Stomach (tissue), 8 donors: ENCODE measurements at regions not wholly inside any gene's neighbourhood (a gene's known extent, or its start where the extent isn't known, plus 50 kb on each side); places are given as distances from the start of the nearest gene placed in this dataset.

Experiments
- DNase-seq, 2 donors: peaks; one replicate each; pipeline versions ENCODE4 v3.0.0 to v3.0.0-alpha.2; 2013 to 2019
- H3K27ac ChIP-seq, 5 donors: fragments of 200-600 bp in 4 of 5; sonication (generic) in 4 of 5; one replicate each; pipeline ENCODE4 v1.5.1; 2013 to 2019; ENCODE audit warnings: mild to moderate bottlenecking in 1 of 5, moderate library complexity in 1 of 5
- H3K27me3 ChIP-seq, 3 donors: fragments of 200-600 bp; sonication (generic); one replicate each; pipeline ENCODE4 v1.5.1; 2017 to 2019; ENCODE audit warnings: mixed run types in 1 of 3
- H3K36me3 ChIP-seq, 4 donors: fragments of 200-600 bp; sonication (generic); 1 replicate in 3 of 4; 2 replicates in 1 of 4; pipeline ENCODE4 v1.5.1; 2016 to 2019
- H3K4me1 ChIP-seq, 4 donors: fragments of 200-600 bp; sonication (generic); one replicate each; pipeline ENCODE4 v1.5.1; 2016 to 2019
- H3K4me3 ChIP-seq, 4 donors: fragments of 200-600 bp; sonication (generic) in 3 of 4; one replicate each; pipeline ENCODE4 v1.5.1; 2016 to 2019; ENCODE audit warnings: mild to moderate bottlenecking in 1 of 4
- H3K9me3 ChIP-seq, 4 donors: fragments of 200-600 bp; sonication (generic); one replicate each; pipeline ENCODE4 v1.5.1; 2016 to 2019
- CTCF ChIP-seq, 7 experiments: fragments of 450-650 bp in 4 of 7; fragments of 200-600 bp in 3 of 7; sonication (generic) in 3 of 7; IDR thresholded peaks; one replicate each; pipeline ENCODE4 v1.5.1; 2016 to 2019; ENCODE audit warnings: antibody characterized with exemption in 7 of 7, control low read depth in 2 of 7, mild to moderate bottlenecking in 1 of 7
- EP300 ChIP-seq: sonication (generic); formaldehyde crosslinking; IDR thresholded peaks from one replicate; pipeline ENCODE4 v1.6.1; 2017; ENCODE audit warnings: antibody characterized with exemption
- POLR2A ChIP-seq, 4 donors: fragments of 450-650 bp; IDR thresholded peaks; one replicate each; pipeline ENCODE4 v1.6.1; 2016; ENCODE audit warnings: antibody characterized with exemption in 4 of 4, control low read depth in 2 of 4, mild to moderate bottlenecking in 1 of 4, moderate library complexity in 1 of 4
- POLR2AphosphoS5 ChIP-seq, 3 donors: sonication (generic); formaldehyde crosslinking; IDR thresholded peaks; one replicate each; pipeline ENCODE4 v1.6.1; 2016; ENCODE audit warnings: antibody characterized with exemption in 3 of 3
- WGBS, 5 donors: extraction: QIAGEN DNeasy Blood & Tissue Kit in 3 of 5; methylation state at CpG; one replicate each; pipeline versions ENCODE4 v1.1.5 to v1.1.7; 2013 to 2018; 5-methylcytosine and 5-hydroxymethylcytosine counted together
- intact Hi-C: fragments of 100-400 bp; cut with DNase I; formaldehyde crosslinking; loops from one replicate; pipeline ENCODE4 v1.15.1; 2023; ENCODE audit warnings: low total_unique reads
- donor health status: healthy with polysubstance abuse.
- donor health status: Bipolar disorder and iron deficiency.
- donor health status: healthy.

GRCh38 chr21:16711757-16712156, 801.1 kb upstream of the CXADR start:
- H3K4me1 ChIP-seq: no peaks in the 10 kb centered on the region
- H3K27me3 ChIP-seq: no peaks in the 10 kb centered on the region
- intact Hi-C loops: no loop called here
- no peaks in the 10 kb centered on the region for H3K9me3 ChIP-seq
- no peak overlapping the region for H3K4me3 ChIP-seq
- H3K36me3 ChIP-seq: no peaks in the 10 kb centered on the region
- 85 to 95% (median 89%) methylated on average over 2 of the region's 2 CpGs for WGBS, 5 donors
- no peak for TF ChIP-seq CTCF (IDR thresholded peaks at IDR 0.05)
- no peak for TF ChIP-seq POLR2A (IDR thresholded peaks at IDR 0.05)
- no peak for DNase-seq
- no peak overlapping the region for H3K27ac ChIP-seq

GRCh38 chr21:16713331-16714117, 799.3 kb upstream of the CXADR start:
- H3K36me3 ChIP-seq: no peaks in the 10 kb centered on the region
- no peak overlapping the region for H3K4me3 ChIP-seq
- peaks cover 0 to 8% (median 0%) of the 10 kb centered on the region in 4 donors for H3K9me3 ChIP-seq
- H3K27me3 ChIP-seq: no peaks in the 10 kb centered on the region
- TF ChIP-seq POLR2AphosphoS5 (IDR thresholded peaks at IDR 0.05) (no peak), EP300 (no peak), CTCF (IDR thresholded peaks at IDR 0.05) (no peak), POLR2A (IDR thresholded peaks at IDR 0.05) (no peak)
- 58 to 74% (median 72%) methylated on average over 4 of the region's 4 CpGs for WGBS, 5 donors
- DNase-seq: no peak
- H3K4me1 ChIP-seq: no peaks in the 10 kb centered on the region
- no peak overlapping the region for H3K27ac ChIP-seq
- intact Hi-C loops: no loop called here

GRCh38 chr21:16740511-16740910, 772.3 kb upstream of the CXADR start:
- H3K4me1 ChIP-seq: peaks cover 0 to 19% (median 8%) of the 10 kb centered on the region in 4 donors
- DNase-seq: no peak
- WGBS, 5 donors: 70 to 91% (median 80%) methylated on average over 8 of the region's 8 CpGs
- intact Hi-C loops: no loop called here
- H3K9me3 ChIP-seq: peaks cover 0 to 6% (median 1%) of the 10 kb centered on the region in 4 donors
- H3K4me3 ChIP-seq: no peak overlapping the region
- no peak overlapping the region for H3K27ac ChIP-seq
- H3K36me3 ChIP-seq: no peaks in the 10 kb centered on the region
- TF ChIP-seq POLR2A (IDR thresholded peaks at IDR 0.05) (no peak), EP300 (no peak), POLR2AphosphoS5 (IDR thresholded peaks at IDR 0.05) (no peak), CTCF (IDR thresholded peaks at IDR 0.05) (no peak)
- H3K27me3 ChIP-seq: no peaks in the 10 kb centered on the region

GRCh38 chr21:16741141-16741665, 771.6 kb upstream of the CXADR start:
- H3K27ac ChIP-seq: peak overlapping the region in 1 of 5 donors; percentile 5
- intact Hi-C loops: no loop called here
- 43 to 68% (median 57%) methylated on average over 7 of the region's 7 CpGs for WGBS, 5 donors
- DNase-seq: peak in 1 of 2 donors; percentile 81
- no peaks in the 10 kb centered on the region for H3K27me3 ChIP-seq
- TF ChIP-seq CTCF (IDR thresholded peaks at IDR 0.05) (no peak), POLR2A (IDR thresholded peaks at IDR 0.05) (no peak), EP300 (no peak), POLR2AphosphoS5 (IDR thresholded peaks at IDR 0.05) (no peak)
- H3K4me3 ChIP-seq: no peak overlapping the region
- H3K36me3 ChIP-seq: no peaks in the 10 kb centered on the region
- H3K9me3 ChIP-seq: peaks cover 0 to 5% (median 0%) of the 10 kb centered on the region in 4 donors
- H3K4me1 ChIP-seq: peaks cover 0 to 19% (median 8%) of the 10 kb centered on the region in 4 donors
